Middle frontal gyrus (tissue), 1 donor: ENCODE measurements at regions not wholly inside any gene's neighbourhood (a gene's known extent, or its start where the extent isn't known, plus 50 kb on each side); places are given as distances from the start of the nearest gene placed in this dataset.

ENCODE experiments used
- DNase-seq: peaks from one replicate; pipeline ENCODE4 v3.0.0-alpha.2; 2015; ENCODE audit warnings: low spot score; ENCODE audit errors: extremely low spot score

- DNase-seq = no peak
These were observed 365.0 kb downstream of the DMRT2 start for GRCh38 chr9:1415146-1415545.

GRCh38 chr9:1416261-1416660 lies 366.1 kb downstream of the DMRT2 start:
- DNase-seq = no peak

GRCh38 chr9:1421436-1421835 lies 371.3 kb downstream of the DMRT2 start:
- no peak for DNase-seq

GRCh38 chr9:1427875-1428274 lies 377.7 kb downstream of the DMRT2 start:
- DNase-seq = no peak

- DNase-seq = no peak
These were observed 379.1 kb downstream of the DMRT2 start for GRCh38 chr9:1429297-1429696.

GRCh38 chr9:1431461-1431860 lies 381.3 kb downstream of the DMRT2 start:
- DNase-seq = no peak

- DNase-seq = no peak
These were observed 384.1 kb downstream of the DMRT2 start for GRCh38 chr9:1434052-1434767.

- DNase-seq = no peak
These were observed 384.7 kb downstream of the DMRT2 start for GRCh38 chr9:1434811-1435210.

- DNase-seq = no peak
These were observed 390.1 kb downstream of the DMRT2 start for GRCh38 chr9:1440256-1440655.

GRCh38 chr9:1442105-1442504 lies 391.9 kb downstream of the DMRT2 start:
- DNase-seq = no peak

GRCh38 chr9:1443450-1443849 lies 393.3 kb downstream of the DMRT2 start:
- DNase-seq = no peak

- no peak for DNase-seq
These were observed 396.5 kb downstream of the DMRT2 start for GRCh38 chr9:1446671-1447070.

GRCh38 chr9:1453636-1454035 lies 403.5 kb downstream of the DMRT2 start:
- no peak for DNase-seq

- DNase-seq = no peak
These were observed 404.1 kb downstream of the DMRT2 start for GRCh38 chr9:1454211-1454610.

GRCh38 chr9:1454616-1455347 lies 404.6 kb downstream of the DMRT2 start:
- DNase-seq = no peak

GRCh38 chr9:1455766-1456165 lies 405.6 kb downstream of the DMRT2 start:
- DNase-seq = no peak

- DNase-seq = no peak
These were observed 406.3 kb downstream of the DMRT2 start for GRCh38 chr9:1456301-1457024.

GRCh38 chr9:1457460-1457859 lies 407.3 kb downstream of the DMRT2 start:
- no peak for DNase-seq

- no peak for DNase-seq
These were observed 408.3 kb downstream of the DMRT2 start for GRCh38 chr9:1458503-1458902.

- no peak for DNase-seq
These were observed 410.1 kb downstream of the DMRT2 start for GRCh38 chr9:1460143-1460769.

- DNase-seq = no peak
These were observed 411.7 kb downstream of the DMRT2 start for GRCh38 chr9:1461812-1462211.
